SK-N-SH (cell line): ENCODE measurements at regions not wholly inside any gene's neighbourhood (a gene's known extent, or its start where the extent isn't known, plus 50 kb on each side); places are given as distances from the start of the nearest gene placed in this dataset.

ENCODE experiments used
- CTCF ChIP-seq: fragments of 200-600 bp; sonication (generic); IDR thresholded peaks from 2 replicates; pipeline ENCODE4 v1.6.1; 2017; ENCODE audit warnings: antibody characterized with exemption, mild to moderate bottlenecking, moderate library complexity
- EP300 ChIP-seq, 2 experiments: IDR thresholded peaks; 2 replicates each; pipeline versions ENCODE4 v1.4.0 to v1.6.1; 2012; ENCODE audit warnings: borderline replicate concordance in 1 of 2, low read depth in 1 of 2, low read length in 1 of 2
- EZH2phosphoT487 ChIP-seq: fragments of 200-600 bp; sonication (generic); IDR thresholded peaks from 2 replicates; pipeline ENCODE4 v1.6.1; 2017; ENCODE audit warnings: low read depth, mixed run types, mild to moderate bottlenecking, antibody characterized with exemption, moderate library complexity, borderline replicate concordance
- FOSL2 ChIP-seq: IDR thresholded peaks from 2 replicates; pipeline ENCODE4 v1.4.0; 2012; ENCODE audit warnings: low read depth, mild to moderate bottlenecking, moderate library complexity, borderline replicate concordance
- GABPA ChIP-seq: IDR thresholded peaks from 2 replicates; pipeline ENCODE4 v1.4.0; 2012; ENCODE audit warnings: low read depth, mild to moderate bottlenecking
- POLR2AphosphoS5 ChIP-seq: IDR thresholded peaks from 2 replicates; pipeline ENCODE4 v1.6.1; 2012; ENCODE audit warnings: low read depth, low read length
- SIN3A ChIP-seq: IDR thresholded peaks from 2 replicates; pipeline ENCODE4 v1.6.1; 2012; ENCODE audit warnings: low read depth, mild to moderate bottlenecking, low read length, moderate library complexity, borderline replicate concordance
- SMC3 ChIP-seq: IDR thresholded peaks from 2 replicates; pipeline ENCODE4 v1.6.1; 2012; ENCODE audit warnings: low read depth, low read length, improper control_type of control experiment
- TCF12 ChIP-seq: IDR thresholded peaks from 2 replicates; pipeline ENCODE4 v1.4.0; 2012
- TEAD4 ChIP-seq: IDR thresholded peaks from 2 replicates; pipeline ENCODE4 v1.4.0; 2012; ENCODE audit warnings: mild to moderate bottlenecking, borderline replicate concordance; ENCODE audit not compliant: insufficient read depth
- ZBTB33 ChIP-seq: IDR thresholded peaks from 2 replicates; pipeline ENCODE4 v1.4.0; 2012; ENCODE audit warnings: low read depth, borderline replicate concordance
- TF ChIP-seq, protein P1 (sequence below): fragments of 150-350 bp; IDR thresholded peaks from 2 replicates; pipeline ENCODE4 v1.6.1; 2017; ENCODE audit warnings: antibody characterized with exemption, low read length, low read depth, borderline replicate concordance
- TF ChIP-seq, protein P2 (sequence below): IDR thresholded peaks from 2 replicates; pipeline ENCODE4 v1.4.0; 2012; ENCODE audit warnings: low read depth
- TF ChIP-seq, protein P3 (sequence below): IDR thresholded peaks from 2 replicates; pipeline ENCODE4 v1.6.1; 2012; ENCODE audit warnings: mild to moderate bottlenecking, low read depth, low read length, moderate library complexity

GRCh38 chr6:126773112-126773805, 345.2 kb upstream of the RSPO3 start:
- TF ChIP-seq FOSL2, result no peak
- TF ChIP-seq CTCF, result no peak
- no peak for TF ChIP-seq GABPA
- no peak for TF ChIP-seq POLR2AphosphoS5
- no peak for TF ChIP-seq TCF12
- TF ChIP-seq, protein P1, sequence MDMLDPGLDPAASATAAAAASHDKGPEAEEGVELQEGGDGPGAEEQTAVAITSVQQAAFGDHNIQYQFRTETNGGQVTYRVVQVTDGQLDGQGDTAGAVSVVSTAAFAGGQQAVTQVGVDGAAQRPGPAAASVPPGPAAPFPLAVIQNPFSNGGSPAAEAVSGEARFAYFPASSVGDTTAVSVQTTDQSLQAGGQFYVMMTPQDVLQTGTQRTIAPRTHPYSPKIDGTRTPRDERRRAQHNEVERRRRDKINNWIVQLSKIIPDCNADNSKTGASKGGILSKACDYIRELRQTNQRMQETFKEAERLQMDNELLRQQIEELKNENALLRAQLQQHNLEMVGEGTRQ, result no peak
- TF ChIP-seq EP300 (IDR thresholded peaks at IDR 0.05; ENCODE audit: borderline replicate concordance in 1 of 2, low read depth in 1 of 2, low read length in 1 of 2), result no peak
- no peak for TF ChIP-seq TEAD4
- TF ChIP-seq SMC3, result no peak
- TF ChIP-seq SIN3A, result no peak
- TF ChIP-seq EZH2phosphoT487, result no peak
- TF ChIP-seq, protein P2, sequence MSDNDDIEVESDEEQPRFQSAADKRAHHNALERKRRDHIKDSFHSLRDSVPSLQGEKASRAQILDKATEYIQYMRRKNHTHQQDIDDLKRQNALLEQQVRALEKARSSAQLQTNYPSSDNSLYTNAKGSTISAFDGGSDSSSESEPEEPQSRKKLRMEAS, result no peak
- TF ChIP-seq, protein P3, sequence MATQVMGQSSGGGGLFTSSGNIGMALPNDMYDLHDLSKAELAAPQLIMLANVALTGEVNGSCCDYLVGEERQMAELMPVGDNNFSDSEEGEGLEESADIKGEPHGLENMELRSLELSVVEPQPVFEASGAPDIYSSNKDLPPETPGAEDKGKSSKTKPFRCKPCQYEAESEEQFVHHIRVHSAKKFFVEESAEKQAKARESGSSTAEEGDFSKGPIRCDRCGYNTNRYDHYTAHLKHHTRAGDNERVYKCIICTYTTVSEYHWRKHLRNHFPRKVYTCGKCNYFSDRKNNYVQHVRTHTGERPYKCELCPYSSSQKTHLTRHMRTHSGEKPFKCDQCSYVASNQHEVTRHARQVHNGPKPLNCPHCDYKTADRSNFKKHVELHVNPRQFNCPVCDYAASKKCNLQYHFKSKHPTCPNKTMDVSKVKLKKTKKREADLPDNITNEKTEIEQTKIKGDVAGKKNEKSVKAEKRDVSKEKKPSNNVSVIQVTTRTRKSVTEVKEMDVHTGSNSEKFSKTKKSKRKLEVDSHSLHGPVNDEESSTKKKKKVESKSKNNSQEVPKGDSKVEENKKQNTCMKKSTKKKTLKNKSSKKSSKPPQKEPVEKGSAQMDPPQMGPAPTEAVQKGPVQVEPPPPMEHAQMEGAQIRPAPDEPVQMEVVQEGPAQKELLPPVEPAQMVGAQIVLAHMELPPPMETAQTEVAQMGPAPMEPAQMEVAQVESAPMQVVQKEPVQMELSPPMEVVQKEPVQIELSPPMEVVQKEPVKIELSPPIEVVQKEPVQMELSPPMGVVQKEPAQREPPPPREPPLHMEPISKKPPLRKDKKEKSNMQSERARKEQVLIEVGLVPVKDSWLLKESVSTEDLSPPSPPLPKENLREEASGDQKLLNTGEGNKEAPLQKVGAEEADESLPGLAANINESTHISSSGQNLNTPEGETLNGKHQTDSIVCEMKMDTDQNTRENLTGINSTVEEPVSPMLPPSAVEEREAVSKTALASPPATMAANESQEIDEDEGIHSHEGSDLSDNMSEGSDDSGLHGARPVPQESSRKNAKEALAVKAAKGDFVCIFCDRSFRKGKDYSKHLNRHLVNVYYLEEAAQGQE, result no peak
- no peak for TF ChIP-seq ZBTB33
